ENCODE measurements at regions not wholly inside any gene's neighbourhood (a gene's known extent, or its start where the extent isn't known, plus 50 kb on each side); places are given as distances from the start of the nearest gene placed in this dataset.
A peak's percentile ranks its signal among the peaks of the same experiment; 100 is the strongest.

DNA sequence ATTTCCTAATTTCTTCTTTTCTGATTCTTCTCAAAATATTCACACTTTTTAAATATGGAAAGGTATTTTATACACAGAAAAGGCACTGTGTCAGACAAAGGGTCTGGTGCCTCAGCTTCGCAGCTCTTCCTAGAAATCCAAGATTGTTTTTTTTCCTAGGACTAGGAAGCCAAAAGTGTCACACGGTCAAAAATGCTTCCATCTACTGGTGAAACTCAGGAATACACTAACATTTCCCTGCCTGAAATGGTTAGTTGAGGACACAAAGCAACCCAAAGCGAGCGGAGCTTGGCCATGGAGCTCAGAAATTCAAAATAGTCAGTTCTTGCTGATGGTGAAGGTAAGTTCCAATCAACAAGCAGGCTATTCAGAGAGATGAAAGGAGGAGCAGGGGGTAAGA, 426.5 kb upstream of the RASGRP1 start:
- TF ChIP-seq, protein P1, sequence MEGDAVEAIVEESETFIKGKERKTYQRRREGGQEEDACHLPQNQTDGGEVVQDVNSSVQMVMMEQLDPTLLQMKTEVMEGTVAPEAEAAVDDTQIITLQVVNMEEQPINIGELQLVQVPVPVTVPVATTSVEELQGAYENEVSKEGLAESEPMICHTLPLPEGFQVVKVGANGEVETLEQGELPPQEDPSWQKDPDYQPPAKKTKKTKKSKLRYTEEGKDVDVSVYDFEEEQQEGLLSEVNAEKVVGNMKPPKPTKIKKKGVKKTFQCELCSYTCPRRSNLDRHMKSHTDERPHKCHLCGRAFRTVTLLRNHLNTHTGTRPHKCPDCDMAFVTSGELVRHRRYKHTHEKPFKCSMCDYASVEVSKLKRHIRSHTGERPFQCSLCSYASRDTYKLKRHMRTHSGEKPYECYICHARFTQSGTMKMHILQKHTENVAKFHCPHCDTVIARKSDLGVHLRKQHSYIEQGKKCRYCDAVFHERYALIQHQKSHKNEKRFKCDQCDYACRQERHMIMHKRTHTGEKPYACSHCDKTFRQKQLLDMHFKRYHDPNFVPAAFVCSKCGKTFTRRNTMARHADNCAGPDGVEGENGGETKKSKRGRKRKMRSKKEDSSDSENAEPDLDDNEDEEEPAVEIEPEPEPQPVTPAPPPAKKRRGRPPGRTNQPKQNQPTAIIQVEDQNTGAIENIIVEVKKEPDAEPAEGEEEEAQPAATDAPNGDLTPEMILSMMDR (IDR thresholded peaks at IDR 0.05; ENCODE audit: low read depth, low read length): peak; percentile 43
- TF ChIP-seq EZH2phosphoT487 (IDR thresholded peaks at IDR 0.05; ENCODE audit: low read depth): no peak

All from OCI-LY3 (cell line).